H9 (cell line): ENCODE measurements at regions not wholly inside any gene's neighbourhood (a gene's known extent, or its start where the extent isn't known, plus 50 kb on each side); places are given as distances from the start of the nearest gene placed in this dataset.

Experiments used
- DNase-seq: peaks from one replicate; pipeline ENCODE4 v3.0.0-alpha.2; 2017
- H2AFZ ChIP-seq: one replicate; pipeline ENCODE4 v1.6.1; 2013; ENCODE audit warnings: mild to moderate bottlenecking, low read length, control low read depth, moderate library complexity
- H2AK5ac ChIP-seq: 2 replicates; pipeline ENCODE4 v1.6.1; 2013; ENCODE audit warnings: low read length, control low read depth, mixed read lengths; ENCODE audit not compliant: insufficient read length
- H2BK120ac ChIP-seq: one replicate; pipeline ENCODE4 v1.6.1; 2013; ENCODE audit warnings: low read depth, mild to moderate bottlenecking, low read length, control low read depth, inconsistent platforms; ENCODE audit not compliant: poor library complexity, severe bottlenecking
- H2BK12ac ChIP-seq: 2 replicates; pipeline ENCODE4 v1.6.1; 2013; ENCODE audit warnings: low read length, control low read depth, mixed read lengths, low read depth; ENCODE audit not compliant: insufficient read length
- H2BK15ac ChIP-seq: 2 replicates; pipeline ENCODE4 v1.6.1; 2013; ENCODE audit warnings: low read depth, low read length, control low read depth
- H2BK20ac ChIP-seq: one replicate; pipeline ENCODE4 v1.6.1; 2013; ENCODE audit warnings: low read depth, mild to moderate bottlenecking, low read length, control low read depth, inconsistent platforms; ENCODE audit not compliant: poor library complexity, severe bottlenecking
- H2BK5ac ChIP-seq: 2 replicates; pipeline ENCODE4 v1.6.1; 2013; ENCODE audit warnings: low read length, control low read depth, mixed read lengths; ENCODE audit not compliant: insufficient read length
- H3K14ac ChIP-seq: 2 replicates; pipeline ENCODE4 v1.6.1; 2013; ENCODE audit warnings: low read length, control low read depth; ENCODE audit not compliant: insufficient read depth
- H3K18ac ChIP-seq: 2 replicates; pipeline ENCODE4 v1.6.1; 2013; ENCODE audit warnings: low read depth, mild to moderate bottlenecking, mixed read lengths, low read length, control low read depth; ENCODE audit not compliant: insufficient read length
- H3K23ac ChIP-seq: 2 replicates; pipeline ENCODE4 v1.6.1; 2013; ENCODE audit warnings: low read length, control low read depth, mixed read lengths, low read depth; ENCODE audit not compliant: insufficient read length
- H3K23me2 ChIP-seq: 2 replicates; pipeline ENCODE4 v1.6.1; 2013; ENCODE audit warnings: low read depth, mild to moderate bottlenecking, mixed read lengths, low read length, control low read depth; ENCODE audit not compliant: insufficient read length, poor library complexity, severe bottlenecking
- H3K27ac ChIP-seq: 2 replicates; pipeline ENCODE4 v1.5.1; 2013; ENCODE audit warnings: low read length, control low read depth, mixed read lengths, low read depth; ENCODE audit not compliant: insufficient read length
- H3K27me3 ChIP-seq: 2 replicates; pipeline ENCODE4 v1.6.1; 2013; ENCODE audit warnings: low read length, control low read depth, inconsistent platforms; ENCODE audit not compliant: insufficient read depth
- H3K4ac ChIP-seq: 2 replicates; pipeline ENCODE4 v1.6.1; 2013; ENCODE audit warnings: low read depth, mild to moderate bottlenecking, control low read depth, inconsistent platforms, low read length, moderate library complexity
- H3K4me1 ChIP-seq: 2 replicates; pipeline ENCODE4 v1.6.1; 2013; ENCODE audit warnings: low read length, control low read depth, inconsistent platforms; ENCODE audit not compliant: insufficient read depth
- H3K4me2 ChIP-seq: 2 replicates; pipeline ENCODE4 v1.6.1; 2013; ENCODE audit warnings: low read length, control low read depth, mixed read lengths; ENCODE audit not compliant: insufficient read length, insufficient read depth
- H3K56ac ChIP-seq: 2 replicates; pipeline ENCODE4 v1.6.1; 2013; ENCODE audit warnings: low read depth, mild to moderate bottlenecking, mixed read lengths, low read length, control low read depth; ENCODE audit not compliant: insufficient read length
- H3K79me1 ChIP-seq: 2 replicates; pipeline ENCODE4 v1.6.1; 2013; ENCODE audit warnings: low read depth, mild to moderate bottlenecking, moderate library complexity, low read length, control low read depth, inconsistent platforms; ENCODE audit not compliant: insufficient read depth, poor library complexity, severe bottlenecking
- H3K79me2 ChIP-seq: 2 replicates; pipeline ENCODE4 v1.6.1; 2013; ENCODE audit warnings: low read length, control low read depth, inconsistent platforms; ENCODE audit not compliant: insufficient read depth
- H3K9ac ChIP-seq: 2 replicates; pipeline ENCODE4 v1.6.1; 2013; ENCODE audit warnings: low read length, control low read depth, mixed read lengths; ENCODE audit not compliant: insufficient read length; ENCODE audit errors: extremely low read depth
- H3K9me3 ChIP-seq: one replicate; pipeline ENCODE4 v1.6.1; 2013; ENCODE audit warnings: low read depth, low read length, inconsistent platforms; ENCODE audit not compliant: control insufficient read depth
- H3T11ph ChIP-seq: one replicate; pipeline ENCODE4 v1.6.1; 2013; ENCODE audit warnings: mild to moderate bottlenecking, low read length, control low read depth, inconsistent platforms
- H4K20me1 ChIP-seq: one replicate; pipeline ENCODE4 v1.6.1; 2013; ENCODE audit not compliant: control insufficient read depth, insufficient read length, insufficient read depth
- H4K5ac ChIP-seq: 2 replicates; pipeline ENCODE4 v1.6.1; 2013; ENCODE audit warnings: low read depth, mild to moderate bottlenecking, mixed read lengths, low read length, control low read depth; ENCODE audit not compliant: insufficient read length
- H4K8ac ChIP-seq: replicated peaks from 2 replicates; pipeline ENCODE4 v1.6.1; 2013; ENCODE audit warnings: low read length, control low read depth, mixed read lengths, low read depth; ENCODE audit not compliant: insufficient read length
- H4K91ac ChIP-seq: 2 replicates; pipeline ENCODE4 v1.6.1; 2013; ENCODE audit warnings: low read depth, mild to moderate bottlenecking, moderate library complexity, mixed read lengths, low read length, control low read depth; ENCODE audit not compliant: insufficient read length
- H3K27ac Mint-ChIP-seq, 3 experiments: 2 replicates in 2 of 3; 3 replicates in 1 of 3; pipeline ENCODE4 v1.8.0; 2020 to 2021; ENCODE audit warnings: mixed read lengths in 3 of 3, mild to moderate bottlenecking in 1 of 3, moderate library complexity in 1 of 3
- H3K27me3 Mint-ChIP-seq: 2 replicates; pipeline ENCODE4 v1.8.0; 2021; ENCODE audit warnings: low read depth, mild to moderate bottlenecking, moderate library complexity, mixed read lengths
- H3K36me3 Mint-ChIP-seq, 3 experiments: 2 replicates in 2 of 3; 3 replicates in 1 of 3; pipeline ENCODE4 v1.8.0; 2020 to 2021; ENCODE audit warnings: low read depth in 3 of 3, mixed read lengths in 3 of 3; ENCODE audit not compliant: insufficient read depth in 1 of 3
- H3K4me1 Mint-ChIP-seq, 2 experiments: 2 replicates each; pipeline ENCODE4 v1.8.0; 2020; ENCODE audit warnings: mixed read lengths in 2 of 2
- H3K4me3 Mint-ChIP-seq, 2 experiments: 2 replicates in 1 of 2; 3 replicates in 1 of 2; pipeline ENCODE4 v1.8.0; 2020 to 2021; ENCODE audit warnings: mild to moderate bottlenecking in 2 of 2, mixed read lengths in 2 of 2, moderate library complexity in 1 of 2
- H3K9me3 Mint-ChIP-seq, 2 experiments: 2 replicates in 1 of 2; 3 replicates in 1 of 2; pipeline ENCODE4 v1.8.0; 2020; ENCODE audit warnings: mild to moderate bottlenecking in 2 of 2, mixed read lengths in 2 of 2, moderate library complexity in 1 of 2
- CTCF ChIP-seq: fragments of 200-600 bp; sonication (generic); conservative IDR thresholded peaks from 3 replicates; pipeline ENCODE4 v1.8.0; 2021; ENCODE audit warnings: antibody characterized with exemption, mild to moderate bottlenecking
- WGBS: extraction: QIAGEN DNeasy Blood & Tissue Kit; methylation state at CpG from one replicate; pipeline ENCODE4 v1.1.7; 2013; ENCODE audit warnings: missing lambda C conversion rate, low lambda C conversion rate, mixed read lengths; ENCODE audit not compliant: insufficient read length; ENCODE audit errors: extremely low coverage; 5-methylcytosine and 5-hydroxymethylcytosine counted together

GRCh38 chr14:98914942-98915341 lies 357.1 kb downstream of the BCL11B start:
- Histone ChIP-seq H3K18ac (no peak overlapping the region), H2BK120ac (no peak overlapping the region), H3K4ac (no peak overlapping the region), H3K14ac (no peak overlapping the region; the same call in 1 of the 2 replicates), H4K8ac (no peak overlapping the region), H3K4me1 (no peaks in the 10 kb centered on the region; the same call in 1 of the 2 replicates), H2BK12ac (no peak overlapping the region), H2AFZ (no peak overlapping the region), H4K5ac (no peak overlapping the region), H2BK20ac (no peak overlapping the region), H3K56ac (no peak overlapping the region), H3K27ac (no peak overlapping the region), H3K4me2 (no peak overlapping the region), H3K9me3 (no peaks in the 10 kb centered on the region), H3T11ph (no peak overlapping the region), H3K27me3 (no peaks in the 10 kb centered on the region), H3K79me2 (no peaks in the 10 kb centered on the region), H3K23ac (no peak overlapping the region), H4K91ac (no peak overlapping the region), H3K9ac (no peak overlapping the region), H2BK15ac (no peak overlapping the region), H4K20me1 (no peaks in the 10 kb centered on the region), H3K79me1 (no peaks in the 10 kb centered on the region), H3K23me2 (no peaks in the 10 kb centered on the region), H2BK5ac (no peak overlapping the region), H2AK5ac (no peak overlapping the region)
- no peak for DNase-seq
- H3K9me3 Mint-ChIP-seq, result no peaks in the 10 kb centered on the region
- no peak overlapping the region for H3K27ac Mint-ChIP-seq
- TF ChIP-seq CTCF, result no peak
- no peaks in the 10 kb centered on the region for H3K36me3 Mint-ChIP-seq
- peaks cover 12 to 21% of the 10 kb centered on the region in 2 experiments for H3K4me1 Mint-ChIP-seq
- WGBS, result no CpG with 5 or more reads among the region's 4 CpGs
- H3K4me3 Mint-ChIP-seq, result no peak overlapping the region
- peaks cover 3% of the 10 kb centered on the region for H3K27me3 Mint-ChIP-seq
